Thyroid gland (tissue), 4 donors: ENCODE measurements at regions not wholly inside any gene's neighbourhood (a gene's known extent, or its start where the extent isn't known, plus 50 kb on each side); places are given as distances from the start of the nearest gene placed in this dataset.

Source experiments
- DNase-seq, 2 donors: peaks; one replicate each; pipeline ENCODE4 v3.0.0-alpha.2; 2019
- H3K27ac ChIP-seq, 3 donors: fragments of 200-600 bp; sonication (generic); 1 replicate in 2 of 3; 2 replicates in 1 of 3; pipeline ENCODE4 v1.5.1; 2016 to 2019; ENCODE audit warnings: mild to moderate bottlenecking in 1 of 3, moderate library complexity in 1 of 3
- H3K27me3 ChIP-seq: fragments of 200-600 bp; sonication (generic); one replicate; pipeline ENCODE4 v1.5.1; 2019
- H3K36me3 ChIP-seq, 2 donors: fragments of 200-600 bp; sonication (generic); one replicate each; pipeline ENCODE4 v1.5.1; 2016 to 2019
- H3K4me1 ChIP-seq, 2 donors: fragments of 200-600 bp; sonication (generic); one replicate each; pipeline ENCODE4 v1.5.1; 2017 to 2019
- H3K4me3 ChIP-seq, 3 donors: fragments of 200-600 bp; sonication (generic); replicated peaks in 1 of 3; 1 replicate in 2 of 3; 2 replicates in 1 of 3; pipeline ENCODE4 v1.5.1; 2016; ENCODE audit warnings: mild to moderate bottlenecking in 1 of 3
- H3K9me3 ChIP-seq: fragments of 200-600 bp; sonication (generic); one replicate; pipeline ENCODE4 v1.5.1; 2017
- CTCF ChIP-seq, 6 experiments: fragments of 200-600 bp in 3 of 6; fragments of 450-650 bp in 3 of 6; sonication (generic) in 3 of 6; IDR thresholded peaks; one replicate each; pipeline ENCODE4 v1.5.1; 2016 to 2019; ENCODE audit warnings: antibody characterized with exemption in 6 of 6, mild to moderate bottlenecking in 2 of 6, inconsistent platforms in 1 of 6, moderate library complexity in 1 of 6
- POLR2A ChIP-seq, 2 donors: fragments of 450-650 bp; IDR thresholded peaks; one replicate each; pipeline ENCODE4 v1.6.1; 2017; ENCODE audit warnings: antibody characterized with exemption in 2 of 2, mild to moderate bottlenecking in 2 of 2, moderate library complexity in 1 of 2
- WGBS, 2 donors: methylation state at CpG; one replicate each; pipeline ENCODE4 v1.1.5; 2017; 5-methylcytosine and 5-hydroxymethylcytosine counted together
- intact Hi-C: fragments of 100-400 bp; cut with DNase I; formaldehyde crosslinking; loops from one replicate; pipeline ENCODE4 v1.15.1; 2023

DNA sequence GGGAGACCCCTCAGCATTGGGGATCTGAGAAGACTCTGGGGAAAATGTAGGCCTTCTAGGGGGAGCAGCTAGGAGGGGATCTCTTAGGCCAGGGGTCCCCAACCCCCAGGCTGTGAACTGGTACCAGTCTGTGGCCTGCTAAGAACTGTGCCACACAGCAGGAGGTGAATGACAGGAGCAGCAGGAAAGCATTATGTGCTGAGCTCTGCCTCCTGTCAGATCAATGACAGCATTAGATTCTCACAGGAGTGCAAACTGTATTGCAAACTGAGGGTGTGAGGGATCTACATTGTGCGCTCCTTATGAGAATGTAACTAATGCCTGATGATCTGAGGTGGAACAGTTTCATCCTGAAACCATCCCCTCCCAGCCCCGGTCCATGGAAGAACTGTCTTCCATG lies 127.3 kb downstream of the SCG2 start:
- no peak overlapping the region for H3K27ac ChIP-seq
- no peaks in the 10 kb centered on the region for H3K9me3 ChIP-seq
- H3K4me3 ChIP-seq = no peak overlapping the region
- WGBS, 2 donors = 88 to 91% methylated on average over 2 of the region's 2 CpGs
- no peak for TF ChIP-seq POLR2A (IDR thresholded peaks at IDR 0.05)
- no peak for TF ChIP-seq CTCF (IDR thresholded peaks at IDR 0.05)
- no peaks in the 10 kb centered on the region for H3K36me3 ChIP-seq
- no peaks in the 10 kb centered on the region for H3K4me1 ChIP-seq
- H3K27me3 ChIP-seq = no peaks in the 10 kb centered on the region
- no peak for DNase-seq
- intact Hi-C loops = no loop called here

- no peak overlapping the region for H3K27ac ChIP-seq
- DNase-seq = no peak
- H3K9me3 ChIP-seq = no peaks in the 10 kb centered on the region
- no peak for TF ChIP-seq CTCF (IDR thresholded peaks at IDR 0.05)
- no peak for TF ChIP-seq POLR2A (IDR thresholded peaks at IDR 0.05)
- no peaks in the 10 kb centered on the region for H3K4me1 ChIP-seq
- intact Hi-C loops = no loop called here
- 80 to 87% methylated on average over 2 of the region's 2 CpGs for WGBS, 2 donors
- no peaks in the 10 kb centered on the region for H3K36me3 ChIP-seq
- no peaks in the 10 kb centered on the region for H3K27me3 ChIP-seq
- no peak overlapping the region for H3K4me3 ChIP-seq
Measured at GRCh38 chr2:223475901-223476300, 126.3 kb downstream of the SCG2 start.

- no peaks in the 10 kb centered on the region for H3K4me1 ChIP-seq
- TF ChIP-seq POLR2A (IDR thresholded peaks at IDR 0.05) = no peak
- TF ChIP-seq CTCF (IDR thresholded peaks at IDR 0.05) = no peak
- H3K9me3 ChIP-seq = no peaks in the 10 kb centered on the region
- intact Hi-C loops = no loop called here
- WGBS, 2 donors = 93 to 97% methylated on average over 1 of the region's 1 CpG
- H3K4me3 ChIP-seq = no peak overlapping the region
- no peak for DNase-seq
- no peaks in the 10 kb centered on the region for H3K36me3 ChIP-seq
- no peak overlapping the region for H3K27ac ChIP-seq
- no peaks in the 10 kb centered on the region for H3K27me3 ChIP-seq
Measured at GRCh38 chr2:223477318-223477717, 124.8 kb downstream of the SCG2 start.

DNA sequence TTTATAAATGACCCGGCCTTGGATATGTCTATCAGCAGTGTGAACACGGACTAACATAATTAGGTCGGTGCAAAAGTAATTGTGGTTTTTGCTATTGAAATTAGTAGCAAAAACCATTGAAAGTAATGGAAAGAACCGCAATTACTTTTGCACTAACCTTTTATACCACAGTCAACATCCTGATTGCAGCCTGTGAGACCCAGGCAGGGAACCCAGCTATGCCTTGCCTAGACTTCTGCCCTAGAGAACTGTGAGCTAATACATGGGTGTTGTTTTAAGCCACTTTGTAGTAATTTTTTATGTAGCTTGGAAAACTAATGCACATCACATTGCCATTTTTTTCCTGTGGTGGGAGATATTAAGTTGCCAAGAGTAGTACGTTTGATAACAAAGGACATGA lies 120.7 kb downstream of the SCG2 start:
- TF ChIP-seq CTCF (IDR thresholded peaks at IDR 0.05) (no peak), POLR2A (IDR thresholded peaks at IDR 0.05) (no peak)
- intact Hi-C loops = no loop called here
- H3K27me3 ChIP-seq = no peaks in the 10 kb centered on the region

GRCh38 chr2:223486751-223487150 lies 115.4 kb downstream of the SCG2 start:
- Histone ChIP-seq H3K4me1 (peaks cover 3% of the 10 kb centered on the region in 2 donors), H3K27me3 (no peaks in the 10 kb centered on the region), H3K4me3 (no peak overlapping the region), H3K9me3 (no peaks in the 10 kb centered on the region), H3K27ac (no peak overlapping the region), H3K36me3 (no peaks in the 10 kb centered on the region)
- intact Hi-C loops = no loop called here
- TF ChIP-seq CTCF (IDR thresholded peaks at IDR 0.05) (no peak), POLR2A (IDR thresholded peaks at IDR 0.05) (no peak)
- DNase-seq = no peak

More for the DNA sequence above, 120.7 kb downstream of the SCG2 start:
- Histone ChIP-seq H3K36me3 (no peaks in the 10 kb centered on the region), H3K9me3 (no peaks in the 10 kb centered on the region), H3K4me1 (peaks cover under 1 to 1% of the 10 kb centered on the region in 2 donors), H3K4me3 (no peak overlapping the region), H3K27ac (no peak overlapping the region)
- DNase-seq = no peak
- 87 to 89% methylated on average over 5 of the region's 5 CpGs for WGBS, 2 donors
